NOMO-1 treated with dmso at 0.1 percent for 144 hours (cell line): ENCODE measurements at regions not wholly inside any gene's neighbourhood (a gene's known extent, or its start where the extent isn't known, plus 50 kb on each side); places are given as distances from the start of the nearest gene placed in this dataset.

Experiments used
- DNase-seq: peaks from one replicate; lab custom pipeline; 2025; ENCODE audit not compliant: unreplicated experiment; lab: John Stamatoyannopoulos, UW

- no peak for DNase-seq
These were observed 762.6 kb upstream of the GOLIM4 start for GRCh38 chr3:168858327-168858726.

DNA sequence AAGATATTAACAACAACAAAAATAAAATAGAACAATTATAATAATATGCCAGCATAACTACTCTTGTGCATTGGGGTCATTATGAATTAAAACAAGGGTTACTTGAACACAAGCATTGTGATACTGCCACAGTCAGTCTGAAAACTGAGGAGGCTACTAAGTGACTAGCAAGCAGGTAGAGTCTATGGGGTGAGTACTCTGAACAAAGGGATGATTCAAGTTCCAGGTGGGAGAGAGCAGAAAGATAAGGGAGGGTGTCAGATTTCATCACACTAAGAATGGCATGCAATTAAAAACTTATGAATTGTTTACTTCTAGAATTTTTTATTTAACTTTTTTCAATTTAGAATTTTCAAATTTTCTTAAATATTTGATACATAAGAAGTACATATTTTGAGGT, 754.4 kb upstream of the GOLIM4 start:
- DNase-seq: no peak

DNA sequence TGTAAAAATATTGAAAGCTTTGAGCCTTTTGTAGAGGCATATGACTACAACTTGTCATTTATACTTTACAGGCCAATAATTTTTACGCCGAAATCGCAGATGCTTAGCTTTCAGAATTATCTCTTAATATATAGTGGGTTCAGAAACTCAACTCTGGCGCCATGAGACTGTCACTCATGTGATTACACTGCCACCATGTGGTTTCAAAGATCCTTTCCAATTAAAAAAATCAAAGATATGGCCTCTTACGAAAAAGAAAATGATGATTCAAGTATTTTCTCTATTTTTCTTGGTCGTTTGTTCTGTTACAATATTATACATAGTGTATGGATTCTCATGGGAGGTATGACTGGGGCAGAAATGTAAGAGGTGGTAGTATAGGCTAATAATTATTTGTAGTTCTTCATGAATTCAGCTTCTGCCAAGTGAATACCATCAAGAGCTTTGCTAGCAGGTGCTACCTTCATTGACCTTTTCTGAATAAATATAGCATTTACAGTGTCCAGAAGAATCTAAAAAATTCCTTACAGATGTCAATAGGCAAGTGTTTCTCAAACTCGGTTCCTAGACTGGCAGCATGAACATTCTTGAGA, 751.7 kb upstream of the GOLIM4 start:
- DNase-seq: no peak

DNA sequence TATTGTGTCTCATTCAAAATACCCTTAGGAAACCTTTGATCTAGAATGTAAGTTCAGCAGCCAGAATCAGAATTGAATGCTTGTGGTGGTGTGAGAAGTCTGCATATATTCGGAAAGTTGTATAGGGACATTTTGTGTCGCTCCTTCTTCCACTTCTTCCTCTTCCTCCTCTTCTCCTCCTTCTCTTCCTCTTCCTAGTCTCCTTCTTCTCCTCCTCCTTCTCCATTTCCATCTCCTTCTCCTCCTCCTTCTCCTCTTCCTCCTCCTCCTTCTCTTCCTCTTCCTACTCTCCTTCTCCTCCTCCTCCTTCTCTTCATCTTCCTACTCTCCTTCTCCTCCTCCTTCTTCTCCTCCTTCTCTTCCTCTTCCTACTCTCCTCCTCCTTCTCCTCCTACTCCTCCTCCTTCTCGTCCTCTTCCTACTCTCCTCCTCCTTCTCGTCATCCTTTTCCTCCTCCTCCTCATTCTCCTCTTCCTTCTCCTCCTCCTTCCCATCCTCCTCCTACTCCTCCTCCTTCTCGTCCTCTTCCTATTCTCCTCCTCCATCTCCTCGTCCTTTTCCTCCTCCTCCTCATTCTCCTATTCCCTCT, 749.3 kb upstream of the GOLIM4 start:
- DNase-seq: no peak

DNA sequence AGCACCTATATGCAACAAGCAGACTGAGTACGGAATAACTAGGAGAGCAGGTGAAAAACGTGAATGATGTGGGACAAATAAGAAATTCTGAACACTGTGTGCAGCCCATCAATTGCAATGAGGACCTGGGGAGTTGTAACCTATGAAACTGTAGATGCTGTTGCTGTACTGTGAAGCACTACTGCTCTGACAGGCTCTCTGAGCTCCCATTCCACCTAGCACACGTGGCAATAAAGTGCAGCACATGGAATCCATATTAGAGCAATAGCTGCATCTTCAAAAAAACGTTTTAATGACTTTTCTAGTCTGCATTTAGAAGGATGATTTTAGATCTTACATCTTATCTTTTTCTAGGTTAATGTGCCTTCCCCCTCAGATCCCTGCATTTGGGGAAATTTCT, 748.7 kb upstream of the GOLIM4 start:
- no peak for DNase-seq

GRCh38 chr3:168843481-168843880, 747.8 kb upstream of the GOLIM4 start:
- no peak for DNase-seq

GRCh38 chr3:168839653-168840052, 743.9 kb upstream of the GOLIM4 start:
- no peak for DNase-seq

- no peak for DNase-seq
These were observed 738.8 kb upstream of the GOLIM4 start for GRCh38 chr3:168834558-168834957.

- no peak for DNase-seq
These were observed 733.2 kb upstream of the GOLIM4 start for GRCh38 chr3:168828943-168829342.

DNA sequence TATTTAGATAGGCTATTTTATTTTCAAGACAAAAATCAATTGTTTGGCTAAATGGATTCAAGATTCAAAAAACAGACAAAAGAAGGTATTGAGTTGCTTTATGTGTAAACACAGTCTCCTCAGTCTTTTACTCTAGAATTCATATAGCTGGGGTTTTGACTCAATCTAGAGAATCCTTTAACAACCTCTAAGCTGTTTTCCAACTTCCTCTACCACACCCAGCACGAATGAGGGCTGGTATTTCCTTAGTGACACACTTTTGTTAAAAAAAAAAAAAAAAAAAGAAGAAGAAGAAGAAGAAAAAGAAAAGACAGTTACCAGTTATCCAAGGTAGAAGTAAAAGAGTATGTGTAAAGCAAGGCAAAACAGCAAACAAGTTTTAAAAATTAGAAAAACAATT, 732.8 kb upstream of the GOLIM4 start:
- DNase-seq: no peak

DNA sequence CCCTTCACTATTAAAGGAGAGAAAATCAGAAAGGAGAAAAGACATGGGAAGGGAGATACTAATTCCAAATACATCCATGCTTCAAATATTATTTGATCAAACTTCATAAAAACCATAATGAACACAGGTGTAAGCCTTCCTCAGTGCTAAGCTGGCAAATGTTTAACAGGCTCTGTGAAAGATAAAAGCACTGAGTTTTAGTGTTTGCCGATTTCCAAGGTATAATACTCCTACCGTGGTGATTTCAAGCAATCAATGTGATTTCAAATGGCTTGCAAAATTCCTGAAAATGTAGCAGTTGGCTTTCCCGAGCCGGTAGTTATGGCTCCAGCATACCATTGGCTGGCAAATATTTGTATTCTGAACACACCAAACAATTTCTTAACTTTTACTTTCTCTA, 732.3 kb upstream of the GOLIM4 start:
- no peak for DNase-seq

- DNase-seq: no peak
These were observed 728.4 kb upstream of the GOLIM4 start for GRCh38 chr3:168824107-168824506.

- DNase-seq: no peak
These were observed 727.7 kb upstream of the GOLIM4 start for GRCh38 chr3:168823466-168823865.

DNA sequence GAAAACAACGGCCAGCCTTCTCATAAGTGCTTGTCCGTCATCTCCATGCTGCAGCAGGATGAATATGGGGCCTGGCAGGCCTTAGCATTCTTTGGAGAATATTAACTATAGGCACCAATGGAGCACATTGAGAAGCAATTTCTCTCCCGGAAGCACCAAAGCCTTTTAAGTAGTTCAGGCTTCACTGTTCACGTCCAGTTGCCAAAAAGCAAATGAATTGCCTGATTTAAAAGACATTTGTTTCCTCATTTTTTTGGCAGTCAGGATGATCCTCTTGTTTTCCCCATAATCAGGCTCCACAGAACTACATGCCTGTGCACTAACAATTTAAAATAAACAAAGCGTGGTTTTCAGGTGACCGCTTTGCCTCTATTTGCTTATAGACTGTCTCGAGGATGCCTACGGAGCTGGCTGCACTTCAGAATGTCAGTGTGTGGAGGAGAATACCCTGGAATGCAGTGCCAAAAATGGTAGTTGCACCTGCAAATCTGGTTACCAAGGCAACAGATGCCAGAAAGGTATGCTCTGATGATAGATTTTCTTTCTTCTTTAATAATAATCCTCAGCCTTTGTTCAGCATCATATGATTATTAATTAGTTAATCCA, 725.2 kb upstream of the GOLIM4 start:
- no peak for DNase-seq

DNA sequence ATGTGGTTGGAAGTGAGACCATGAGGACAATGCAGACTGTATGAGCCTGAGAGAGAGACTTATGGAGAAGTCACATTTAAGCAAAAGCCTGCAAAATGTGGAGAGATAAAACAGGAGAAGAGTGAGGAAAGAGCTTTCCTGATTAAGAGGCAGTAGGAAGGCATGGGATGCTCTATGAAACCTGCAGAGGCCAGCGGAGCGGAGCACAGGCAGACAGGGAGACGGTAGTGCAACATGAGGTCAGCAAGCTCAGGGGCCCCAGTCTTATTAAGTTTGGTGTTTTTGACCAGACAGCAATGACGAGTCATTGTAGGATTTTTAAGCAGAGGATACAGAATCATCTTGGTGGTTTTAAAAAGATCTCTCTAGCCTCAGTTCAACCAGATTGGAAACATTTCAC, 721.5 kb upstream of the GOLIM4 start:
- no peak for DNase-seq

GRCh38 chr3:168815946-168816345, 720.2 kb upstream of the GOLIM4 start:
- DNase-seq: no peak

- DNase-seq: no peak
These were observed 717.6 kb upstream of the GOLIM4 start for GRCh38 chr3:168813225-168813802.

GRCh38 chr3:168812234-168812633, 716.5 kb upstream of the GOLIM4 start:
- no peak for DNase-seq

GRCh38 chr3:168808596-168808995, 712.9 kb upstream of the GOLIM4 start:
- no peak for DNase-seq

- DNase-seq: no peak
These were observed 711.7 kb upstream of the GOLIM4 start for GRCh38 chr3:168807448-168807847.

DNA sequence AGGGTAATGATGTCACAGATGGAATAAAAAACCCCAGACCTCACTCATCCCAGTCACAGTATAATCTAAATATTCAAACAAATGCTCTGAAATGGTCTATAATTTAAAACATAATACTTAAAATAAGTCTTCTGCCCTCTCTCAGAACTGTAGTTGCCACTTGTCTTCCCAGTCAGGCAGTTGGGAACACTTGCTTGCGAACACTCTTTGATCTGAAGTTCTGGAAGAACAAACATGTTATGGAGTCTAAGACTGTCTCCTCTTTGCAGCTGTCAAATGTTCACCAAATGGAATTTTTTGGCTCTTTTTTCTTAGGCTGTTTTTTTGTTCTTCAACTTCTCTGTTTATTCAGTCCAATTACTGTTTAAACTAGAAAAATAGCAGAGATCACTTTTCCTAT, 711.1 kb upstream of the GOLIM4 start:
- DNase-seq: no peak

GRCh38 chr3:168803536-168803935, 707.8 kb upstream of the GOLIM4 start:
- DNase-seq: no peak

DNA sequence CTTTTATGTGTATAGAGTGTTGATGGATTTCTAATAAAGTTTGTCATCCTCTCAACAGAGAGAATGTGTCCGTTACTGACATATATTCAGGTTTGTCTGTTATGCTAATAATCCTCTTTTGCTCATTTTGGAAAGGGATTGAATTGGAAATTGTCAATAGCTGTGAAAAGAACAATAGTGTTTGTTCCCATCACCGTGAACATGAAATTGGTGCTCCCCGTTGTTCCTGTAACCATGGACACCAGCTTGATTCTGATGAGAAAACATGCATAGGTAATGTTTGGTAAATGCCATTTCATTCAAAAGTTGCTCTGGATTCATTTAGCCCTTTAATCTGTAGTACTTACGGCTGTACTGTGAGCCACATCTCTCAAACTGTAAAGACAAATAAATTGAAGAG, 707.0 kb upstream of the GOLIM4 start:
- DNase-seq: no peak
